ENCODE measurements at regions not wholly inside any gene's neighbourhood (a gene's known extent, or its start where the extent isn't known, plus 50 kb on each side); places are given as distances from the start of the nearest gene placed in this dataset.
"Not testable (repeated sequence)": the region's sequence is repeated elsewhere in the genome, so short reads cannot be mapped to it uniquely, and the experiment has no call there.

DNA sequence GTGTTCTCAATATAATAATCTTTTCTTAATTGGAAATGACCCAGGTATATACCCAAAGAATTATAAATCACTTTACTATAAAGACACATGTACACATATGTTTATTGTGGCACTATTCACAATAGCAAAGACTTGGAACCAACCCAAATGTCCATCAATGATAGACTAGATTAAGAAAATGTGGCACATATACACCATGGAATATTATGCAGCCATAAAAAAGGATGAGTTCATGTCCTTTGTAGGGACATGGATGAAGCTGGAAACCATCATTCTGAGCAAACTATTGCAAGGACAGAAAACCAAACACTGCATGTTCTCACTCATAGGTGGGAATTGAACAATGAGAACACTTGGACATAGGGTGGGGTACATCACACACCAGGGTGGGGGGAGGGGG, 56.8 kb downstream of the SCGB2B2 start:
- H3K4me3 Mint-ChIP-seq; H3K4me1 Mint-ChIP-seq; H3K36me3 Mint-ChIP-seq (ENCODE audit: low read depth); ATAC-seq (replicated peaks); H3K27ac Mint-ChIP-seq; H3K27me3 Mint-ChIP-seq: not testable (repeated sequence)
- H3K9me3 Mint-ChIP-seq, result peaks cover 13% of the 10 kb centered on the region

DNA sequence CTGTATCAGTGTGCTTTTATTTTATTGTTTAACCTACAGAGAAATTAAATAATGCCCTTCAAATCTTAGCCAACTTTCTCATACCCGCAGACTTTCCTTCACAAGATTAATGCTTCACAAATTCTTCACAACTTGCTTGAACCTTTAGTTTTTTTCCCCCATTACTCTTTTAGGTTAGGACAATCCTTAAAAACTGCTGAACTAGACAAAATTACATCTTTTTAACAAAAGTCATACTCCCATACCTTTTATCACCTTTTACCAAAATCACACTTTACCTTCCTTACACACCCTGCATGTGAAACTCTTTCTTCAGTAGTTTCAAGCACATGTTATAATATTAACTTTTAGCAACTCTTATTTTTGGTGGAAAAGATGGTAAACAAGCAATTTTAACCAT, 58.5 kb downstream of the SCGB2B2 start:
- no peaks in the 10 kb centered on the region for H3K4me1 Mint-ChIP-seq
- no peaks in the 10 kb centered on the region for H3K36me3 Mint-ChIP-seq (ENCODE audit: low read depth)
- no peak for ATAC-seq (replicated peaks)
- H3K27me3 Mint-ChIP-seq, result no peaks in the 10 kb centered on the region
- no peak overlapping the region for H3K4me3 Mint-ChIP-seq
- no peak overlapping the region for H3K27ac Mint-ChIP-seq
- H3K9me3 Mint-ChIP-seq, result peaks cover 17% of the 10 kb centered on the region

DNA sequence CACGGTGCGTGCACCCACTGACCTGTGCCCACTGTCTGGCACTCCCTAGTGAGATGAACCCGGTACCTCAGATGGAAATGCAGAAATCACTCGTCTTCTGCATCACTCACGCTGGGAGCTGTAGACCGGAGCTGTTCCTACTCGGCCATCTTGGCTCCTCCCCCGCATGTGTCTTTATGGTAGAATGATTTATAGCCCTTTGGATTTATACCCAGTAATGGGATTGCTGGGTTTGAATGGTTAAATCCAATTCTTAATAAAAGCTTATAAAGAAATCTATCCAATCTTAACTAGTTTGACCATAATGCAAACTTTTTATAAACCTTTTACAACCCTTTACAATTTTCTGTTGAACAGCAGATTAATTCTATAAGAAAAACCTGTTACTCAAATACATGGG, 59.0 kb downstream of the SCGB2B2 start:
- peaks cover 17% of the 10 kb centered on the region for H3K9me3 Mint-ChIP-seq
- not testable (repeated sequence) for H3K4me1 Mint-ChIP-seq; ATAC-seq (replicated peaks); H3K36me3 Mint-ChIP-seq (ENCODE audit: low read depth); H3K4me3 Mint-ChIP-seq; H3K27ac Mint-ChIP-seq; H3K27me3 Mint-ChIP-seq

DNA sequence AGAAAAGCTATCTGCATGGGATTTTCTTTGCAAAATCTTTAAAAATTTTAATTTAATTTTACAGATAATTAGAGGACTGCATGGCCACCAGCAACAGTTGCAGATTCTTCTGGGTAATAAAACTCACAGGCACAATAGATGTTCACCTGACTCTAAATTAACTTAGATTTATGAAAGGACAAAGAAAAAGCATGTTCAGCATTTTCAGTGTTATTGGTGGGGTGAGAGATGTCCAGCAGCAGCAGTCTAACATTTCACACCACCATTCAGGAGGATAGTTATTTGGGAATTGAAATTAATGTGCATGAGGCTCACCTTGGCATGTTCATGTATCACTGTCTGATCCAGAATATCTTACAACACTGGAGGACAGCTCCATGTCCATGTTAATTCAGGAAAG, 74.0 kb downstream of the SCGB2B2 start:
- Mint-ChIP-seq H3K27me3 (no peaks in the 10 kb centered on the region), H3K9me3 (peaks cover 19% of the 10 kb centered on the region), H3K36me3 (ENCODE audit: low read depth) (no peaks in the 10 kb centered on the region), H3K4me1 (no peaks in the 10 kb centered on the region), H3K4me3 (no peak overlapping the region), H3K27ac (no peak overlapping the region)
- ATAC-seq (replicated peaks), result no peak

DNA sequence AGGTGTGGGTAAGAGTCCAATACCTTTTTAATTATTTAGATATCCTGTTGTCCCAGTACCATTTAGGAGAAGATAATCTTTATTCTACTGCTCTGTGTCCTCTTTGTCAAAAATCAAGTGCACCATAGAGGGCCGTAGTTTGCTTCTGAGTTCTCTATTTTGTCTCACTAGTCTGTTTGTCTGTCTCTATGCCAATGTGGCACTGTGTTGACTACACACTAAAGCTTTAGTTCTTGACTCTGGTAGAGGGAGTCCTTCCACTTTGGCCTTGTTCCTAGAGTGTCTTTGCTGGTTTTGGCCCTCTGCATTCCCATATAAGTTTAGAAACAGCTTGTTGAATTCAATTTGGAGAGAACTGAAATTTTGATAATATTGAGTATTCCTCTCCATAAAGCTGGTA, 75.9 kb downstream of the SCGB2B2 start:
- H3K4me1 Mint-ChIP-seq, result no peaks in the 10 kb centered on the region
- no peak for ATAC-seq (replicated peaks)
- H3K27ac Mint-ChIP-seq, result no peak overlapping the region
- no peak overlapping the region for H3K4me3 Mint-ChIP-seq
- no peaks in the 10 kb centered on the region for H3K27me3 Mint-ChIP-seq
- peaks cover 19% of the 10 kb centered on the region for H3K9me3 Mint-ChIP-seq
- H3K36me3 Mint-ChIP-seq (ENCODE audit: low read depth), result no peaks in the 10 kb centered on the region

DNA sequence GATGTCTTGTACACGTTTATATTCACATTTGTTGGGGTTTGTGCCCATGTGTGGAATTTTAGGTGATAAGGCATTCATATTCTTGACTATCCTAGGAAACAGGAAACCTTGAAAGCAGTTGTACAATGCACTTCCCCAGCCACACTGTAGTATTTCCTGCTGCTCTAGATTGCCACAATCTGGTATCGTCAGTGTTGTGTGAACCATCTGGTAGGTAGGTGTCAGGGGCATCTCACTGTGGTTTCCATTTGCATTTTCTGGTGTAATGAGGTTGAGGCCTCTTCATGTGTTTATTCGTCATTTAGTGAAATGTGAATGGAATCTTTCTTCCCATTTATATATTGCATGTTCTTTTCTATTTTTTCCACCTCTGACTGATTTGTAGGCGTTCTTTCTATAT, 76.6 kb downstream of the SCGB2B2 start:
- H3K36me3 Mint-ChIP-seq (ENCODE audit: low read depth), result no peaks in the 10 kb centered on the region
- ATAC-seq (replicated peaks), result peak; percentile 76
- peaks cover 19% of the 10 kb centered on the region for H3K9me3 Mint-ChIP-seq
- no peaks in the 10 kb centered on the region for H3K27me3 Mint-ChIP-seq
- no peaks in the 10 kb centered on the region for H3K4me1 Mint-ChIP-seq
- H3K27ac Mint-ChIP-seq, result no peak overlapping the region
- no peak overlapping the region for H3K4me3 Mint-ChIP-seq

DNA sequence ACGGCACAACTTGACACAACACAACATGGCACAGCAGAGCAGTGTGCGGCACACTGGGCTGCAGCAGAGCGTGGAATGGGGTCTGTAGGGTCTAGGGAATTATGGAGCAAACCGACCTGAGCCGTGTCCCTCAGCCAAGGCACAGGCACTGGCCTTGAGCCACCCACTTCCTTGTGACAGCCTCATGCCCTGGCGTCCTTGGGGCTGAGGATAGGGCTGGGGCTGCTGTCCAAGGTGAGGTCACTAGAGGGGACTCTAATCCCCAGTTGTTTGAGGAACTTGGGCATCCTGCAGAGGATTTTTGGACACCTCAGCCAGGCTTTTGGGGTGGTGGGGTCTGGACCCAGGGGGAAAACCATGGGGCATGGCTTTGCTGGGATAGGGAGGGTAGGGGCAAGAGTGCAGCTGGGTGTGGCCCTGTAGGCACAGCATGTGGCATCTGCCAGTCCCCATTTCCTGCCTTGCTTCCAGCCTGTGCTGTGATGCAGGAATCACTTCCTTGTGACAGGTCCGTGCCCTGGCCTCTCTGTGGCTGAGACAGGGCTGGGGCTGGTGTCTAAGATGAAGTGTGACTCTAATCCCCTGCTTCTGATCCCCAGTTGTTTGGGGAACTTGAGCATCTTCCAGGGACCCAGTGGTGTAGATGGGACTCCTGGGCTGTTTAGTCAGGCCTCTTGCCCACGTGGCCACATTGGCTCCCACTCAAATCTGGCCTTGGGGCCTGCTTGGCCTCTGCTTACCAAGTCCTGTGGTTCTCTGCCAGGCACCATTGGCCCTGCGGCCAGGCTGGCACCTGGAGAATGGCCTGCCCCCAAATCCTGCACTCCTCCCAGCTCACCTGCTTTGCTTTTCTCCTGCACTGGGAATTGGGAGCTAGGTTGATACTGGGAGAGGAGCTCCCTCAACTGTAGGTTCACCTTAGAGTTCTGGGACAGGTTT, 78.5 kb downstream of the SCGB2B2 start:
- H3K27ac Mint-ChIP-seq, result no peak overlapping the region
- H3K9me3 Mint-ChIP-seq, result peaks cover 9% of the 10 kb centered on the region
- no peak overlapping the region for H3K4me3 Mint-ChIP-seq
- H3K27me3 Mint-ChIP-seq, result no peaks in the 10 kb centered on the region
- H3K36me3 Mint-ChIP-seq (ENCODE audit: low read depth), result no peaks in the 10 kb centered on the region
- no peak for ATAC-seq (replicated peaks)
- no peaks in the 10 kb centered on the region for H3K4me1 Mint-ChIP-seq

DNA sequence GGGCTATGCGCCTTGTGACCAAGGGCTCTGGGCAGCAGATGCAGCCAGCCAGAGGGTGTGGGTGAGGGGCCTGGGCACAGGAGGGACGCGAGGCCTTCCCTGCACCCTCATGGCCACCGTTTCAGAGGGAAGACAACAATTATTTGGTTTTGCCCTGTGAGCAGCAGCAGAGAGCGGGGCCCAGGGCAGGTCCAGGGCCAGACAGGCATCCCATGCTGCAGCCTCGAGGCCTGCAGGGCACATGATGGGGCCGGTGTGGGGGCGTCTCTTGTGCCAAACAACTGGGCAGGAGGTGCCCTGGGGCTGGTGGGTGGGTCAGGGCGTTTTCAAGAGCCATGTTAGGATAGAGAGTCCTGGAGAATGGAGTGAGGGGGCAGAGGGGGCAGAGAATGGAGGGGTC, 79.4 kb downstream of the SCGB2B2 start:
- H3K4me3 Mint-ChIP-seq, result no peak overlapping the region
- H3K27ac Mint-ChIP-seq, result no peak overlapping the region
- no peaks in the 10 kb centered on the region for H3K4me1 Mint-ChIP-seq
- no peaks in the 10 kb centered on the region for H3K27me3 Mint-ChIP-seq
- ATAC-seq (replicated peaks), result no peak
- H3K36me3 Mint-ChIP-seq (ENCODE audit: low read depth), result no peaks in the 10 kb centered on the region
- peaks cover 9% of the 10 kb centered on the region for H3K9me3 Mint-ChIP-seq

DNA sequence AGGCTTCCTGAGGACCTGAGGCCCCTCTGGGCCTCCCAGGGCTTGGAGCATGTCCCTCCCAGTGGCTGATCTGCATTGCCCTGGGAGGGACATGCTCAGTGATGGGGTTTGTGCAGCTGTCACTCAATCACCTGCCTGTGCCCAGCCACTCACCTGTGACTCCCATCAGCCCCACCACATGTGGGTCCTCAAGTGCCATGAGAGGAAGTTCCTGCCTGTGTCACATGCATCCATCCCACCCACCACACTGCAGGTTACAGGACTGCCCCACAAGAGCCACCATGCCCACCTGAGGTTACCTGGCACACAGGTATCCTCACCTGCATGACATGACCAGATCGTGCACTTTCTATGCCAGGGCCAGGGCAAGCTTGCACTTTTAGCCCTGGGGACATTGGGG, 80.0 kb downstream of the SCGB2B2 start:
- H3K4me1 Mint-ChIP-seq, result peaks cover under 1% of the 10 kb centered on the region
- no peak overlapping the region for H3K4me3 Mint-ChIP-seq
- H3K27me3 Mint-ChIP-seq, result peaks cover 1% of the 10 kb centered on the region
- peaks cover 9% of the 10 kb centered on the region for H3K9me3 Mint-ChIP-seq
- no peak overlapping the region for H3K27ac Mint-ChIP-seq
- H3K36me3 Mint-ChIP-seq (ENCODE audit: low read depth), result no peaks in the 10 kb centered on the region
- no peak for ATAC-seq (replicated peaks)

DNA sequence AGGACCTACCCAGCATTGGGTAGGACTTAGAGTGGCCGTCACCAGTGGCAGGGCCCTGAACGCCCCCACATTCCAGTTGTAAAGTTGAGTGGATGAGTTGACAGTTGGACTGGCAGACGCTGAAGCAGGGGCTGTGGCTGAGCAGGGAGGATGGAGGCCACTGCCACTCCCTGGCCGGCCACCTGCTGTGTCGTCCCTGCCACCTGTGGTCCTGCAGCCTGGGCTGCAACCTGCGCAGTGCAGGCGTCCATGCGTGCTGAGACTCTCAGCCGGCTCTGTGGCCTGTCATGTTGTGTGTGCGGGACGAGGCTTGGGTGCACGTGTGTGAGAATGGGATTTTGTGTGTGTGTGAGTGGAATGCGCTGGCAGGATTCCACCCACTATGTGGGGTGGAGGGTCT, 80.8 kb downstream of the SCGB2B2 start:
- Mint-ChIP-seq H3K4me1 (peaks cover 5% of the 10 kb centered on the region), H3K27ac (no peak overlapping the region), H3K36me3 (ENCODE audit: low read depth) (no peaks in the 10 kb centered on the region), H3K27me3 (peaks cover 4% of the 10 kb centered on the region), H3K9me3 (peaks cover 11% of the 10 kb centered on the region), H3K4me3 (no peak overlapping the region)
- no peak for ATAC-seq (replicated peaks)

DNA sequence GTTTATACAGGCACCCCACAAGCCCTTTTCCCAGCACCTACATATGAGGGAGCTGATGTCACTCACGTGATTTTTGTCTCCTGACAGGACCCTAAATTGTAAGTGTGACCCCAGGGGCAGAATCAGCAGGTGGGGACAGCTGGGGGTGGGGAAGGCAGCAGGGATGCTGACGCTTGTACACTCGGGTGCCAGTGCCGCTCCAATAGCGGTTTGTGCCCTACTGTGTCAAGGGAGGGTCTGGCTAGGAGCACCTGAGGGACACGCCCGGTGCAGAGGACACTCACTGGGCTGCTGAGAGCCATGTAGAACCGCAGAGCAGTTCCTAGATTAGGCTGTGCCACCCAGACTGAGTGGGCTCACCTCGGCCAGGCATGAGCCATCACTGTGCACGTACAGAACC, 81.3 kb downstream of the SCGB2B2 start:
- Mint-ChIP-seq H3K4me3 (no peak overlapping the region), H3K9me3 (peaks cover 15% of the 10 kb centered on the region), H3K4me1 (peaks cover 5% of the 10 kb centered on the region), H3K27ac (no peak overlapping the region), H3K36me3 (ENCODE audit: low read depth) (no peaks in the 10 kb centered on the region), H3K27me3 (peaks cover 4% of the 10 kb centered on the region)
- no peak for ATAC-seq (replicated peaks)

DNA sequence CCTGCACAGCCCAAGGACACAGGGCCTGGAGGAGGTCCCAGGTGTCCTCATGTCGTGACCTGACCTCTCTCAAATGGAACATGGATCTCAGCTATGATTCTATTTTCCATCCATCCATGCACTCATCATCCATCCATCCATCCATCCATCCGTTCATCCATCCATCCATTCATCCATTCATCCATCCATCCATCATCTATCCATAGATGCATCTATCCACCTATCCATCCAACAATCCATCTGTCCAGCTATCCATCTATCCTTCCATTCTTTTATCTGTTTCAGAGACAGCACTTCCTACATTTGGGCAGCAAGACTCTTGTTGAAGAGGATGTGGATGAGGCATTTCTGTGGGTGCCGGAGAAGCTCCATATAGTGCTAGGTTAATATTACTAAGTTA, 86.7 kb downstream of the SCGB2B2 start:
- no peak overlapping the region for H3K4me3 Mint-ChIP-seq
- ATAC-seq (replicated peaks), result no peak
- H3K4me1 Mint-ChIP-seq, result peaks cover 5% of the 10 kb centered on the region
- H3K9me3 Mint-ChIP-seq, result peaks cover 20% of the 10 kb centered on the region
- no peaks in the 10 kb centered on the region for H3K36me3 Mint-ChIP-seq (ENCODE audit: low read depth)
- H3K27ac Mint-ChIP-seq, result no peak overlapping the region
- H3K27me3 Mint-ChIP-seq, result peaks cover 11% of the 10 kb centered on the region

DNA sequence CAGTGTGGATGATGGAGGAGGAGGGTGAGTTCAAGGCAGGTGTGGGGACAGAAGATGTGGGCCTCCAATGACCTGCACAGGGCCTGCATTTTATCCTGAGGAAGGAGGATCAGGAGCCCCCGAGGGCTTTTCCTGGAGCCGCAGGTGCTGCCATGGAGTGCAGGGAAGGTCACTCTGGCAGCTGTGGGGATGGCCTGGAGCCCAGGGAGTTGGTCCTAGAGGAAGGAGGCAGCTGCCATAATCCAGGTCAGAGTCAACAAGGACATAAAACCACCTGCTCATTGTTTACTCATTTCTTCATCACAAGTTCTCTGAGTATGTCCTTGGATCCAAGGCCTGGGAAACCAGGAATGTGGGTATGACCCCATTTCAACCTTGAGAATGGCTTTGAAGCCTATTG, 87.2 kb downstream of the SCGB2B2 start:
- no peak overlapping the region for H3K4me3 Mint-ChIP-seq
- H3K27me3 Mint-ChIP-seq, result peaks cover 11% of the 10 kb centered on the region
- no peaks in the 10 kb centered on the region for H3K36me3 Mint-ChIP-seq (ENCODE audit: low read depth)
- no peak overlapping the region for H3K27ac Mint-ChIP-seq
- H3K4me1 Mint-ChIP-seq, result peaks cover 5% of the 10 kb centered on the region
- H3K9me3 Mint-ChIP-seq, result peaks cover 20% of the 10 kb centered on the region
- ATAC-seq (replicated peaks), result no peak

DNA sequence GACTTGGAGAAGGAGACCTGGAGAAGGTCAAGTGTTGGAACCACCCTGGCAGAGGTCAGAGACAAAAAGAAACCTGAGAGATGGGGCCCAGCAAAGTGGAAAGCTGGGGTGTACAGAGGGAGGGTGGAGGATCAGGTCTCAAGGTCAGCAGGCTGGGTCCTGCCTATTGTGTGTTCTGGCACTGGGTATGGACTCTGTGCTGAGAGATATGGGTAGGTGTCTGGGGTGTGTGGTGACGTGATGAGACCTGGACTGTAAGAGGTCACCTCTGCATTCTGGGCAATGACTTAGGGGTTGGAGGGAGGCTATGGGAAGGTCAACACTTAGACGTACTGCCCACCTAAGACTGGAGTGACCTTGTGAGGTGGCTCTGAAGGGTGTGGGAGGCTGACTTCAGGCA, 88.1 kb downstream of the SCGB2B2 start:
- ATAC-seq (replicated peaks), result no peak
- no peaks in the 10 kb centered on the region for H3K36me3 Mint-ChIP-seq (ENCODE audit: low read depth)
- H3K4me3 Mint-ChIP-seq, result no peak overlapping the region
- peaks cover 14% of the 10 kb centered on the region for H3K27me3 Mint-ChIP-seq
- H3K4me1 Mint-ChIP-seq, result peaks cover 5% of the 10 kb centered on the region
- peaks cover 23% of the 10 kb centered on the region for H3K9me3 Mint-ChIP-seq
- no peak overlapping the region for H3K27ac Mint-ChIP-seq

DNA sequence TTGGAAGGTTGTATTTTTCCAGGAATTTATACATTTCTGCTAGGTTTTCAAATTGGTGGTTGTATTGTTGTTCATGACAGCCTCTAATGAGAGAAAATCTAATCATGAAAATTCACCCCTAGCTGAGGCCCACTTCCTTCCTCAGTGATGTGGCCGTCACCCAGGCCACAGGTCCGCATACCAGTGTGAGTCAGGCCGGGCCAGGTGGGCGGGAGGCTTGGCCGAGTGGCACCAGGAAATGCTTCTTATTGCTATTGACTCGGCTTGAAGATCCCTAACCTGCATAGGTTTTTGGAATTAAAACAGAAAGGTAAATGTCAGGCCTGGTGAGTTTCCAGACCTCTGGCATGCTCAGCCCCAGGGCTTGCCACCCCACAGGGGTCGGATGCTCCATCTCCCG, 88.7 kb downstream of the SCGB2B2 start:
- H3K4me1 Mint-ChIP-seq, result peaks cover 5% of the 10 kb centered on the region
- peaks cover 14% of the 10 kb centered on the region for H3K27me3 Mint-ChIP-seq
- no peaks in the 10 kb centered on the region for H3K36me3 Mint-ChIP-seq (ENCODE audit: low read depth)
- H3K27ac Mint-ChIP-seq, result no peak overlapping the region
- H3K9me3 Mint-ChIP-seq, result peaks cover 23% of the 10 kb centered on the region
- no peak for ATAC-seq (replicated peaks)
- H3K4me3 Mint-ChIP-seq, result no peak overlapping the region
